ENCODE measurements at regions not wholly inside any gene's neighbourhood (a gene's known extent, or its start where the extent isn't known, plus 50 kb on each side); places are given as distances from the start of the nearest gene placed in this dataset.
"Not testable (repeated sequence)": the region's sequence is repeated elsewhere in the genome, so short reads cannot be mapped to it uniquely, and the experiment has no call there.

DNA sequence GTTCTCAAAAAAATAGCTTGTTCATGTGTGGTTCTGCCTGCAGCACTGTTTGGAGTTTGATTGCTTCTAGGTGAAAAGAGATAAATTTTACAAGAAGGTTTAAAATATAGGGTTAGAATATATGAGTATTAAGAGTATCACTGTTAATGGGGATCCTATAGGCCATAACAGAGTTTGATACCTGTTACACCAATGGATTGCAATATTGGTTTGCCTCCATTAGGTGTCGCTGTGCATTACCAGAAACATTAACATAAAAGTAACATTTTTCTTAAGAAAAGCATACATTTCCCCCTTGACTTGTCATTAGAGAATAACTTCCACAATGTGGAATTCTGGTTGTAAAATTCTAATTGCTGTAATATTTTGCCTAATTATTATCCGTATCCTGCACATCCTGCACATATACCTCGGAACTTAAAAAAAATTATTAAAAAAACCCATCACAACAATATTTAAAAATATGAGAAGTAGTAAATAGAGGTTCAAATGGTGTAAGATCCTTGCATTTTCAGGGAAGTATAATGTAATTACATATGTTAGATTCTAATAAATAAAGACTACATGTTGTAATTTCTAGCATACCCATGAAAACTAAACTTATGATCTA is 63.0 kb downstream of the CYP4A11 start:
- H3K36me3 ChIP-seq (ENCODE audit: insufficient read depth, low read length); H3K36me3 Mint-ChIP-seq; H3K4me1 Mint-ChIP-seq; H3K9me3 ChIP-seq (ENCODE audit: low read length); H3K27me3 ChIP-seq (ENCODE audit: insufficient read depth, low read length, poor library complexity, severe bottlenecking); POLR2A ChIA-PET; H3K4me1 ChIP-seq (ENCODE audit: insufficient read depth, low read length); H3K27ac Mint-ChIP-seq; H3K9me3 Mint-ChIP-seq; CTCF ChIA-PET; H3K4me3 ChIP-seq (ENCODE audit: low read length); H3K27me3 Mint-ChIP-seq; H3K4me3 Mint-ChIP-seq; H3K27ac ChIP-seq (ENCODE audit: low read depth, low read length): not testable (repeated sequence)
- DNase-seq: peak in 1 of 5 donors; percentile 10

- CTCF ChIA-PET; H3K4me3 Mint-ChIP-seq; H3K27ac Mint-ChIP-seq; POLR2A ChIA-PET; DNase-seq; H3K4me1 ChIP-seq (ENCODE audit: insufficient read depth, low read length); H3K36me3 Mint-ChIP-seq; H3K4me3 ChIP-seq (ENCODE audit: low read length); H3K36me3 ChIP-seq (ENCODE audit: insufficient read depth, low read length); H3K9me3 ChIP-seq (ENCODE audit: low read length); H3K27me3 Mint-ChIP-seq; H3K9me3 Mint-ChIP-seq; H3K4me1 Mint-ChIP-seq; H3K27ac ChIP-seq (ENCODE audit: low read depth, low read length); H3K27me3 ChIP-seq (ENCODE audit: insufficient read depth, low read length, poor library complexity, severe bottlenecking): not testable (repeated sequence)
Observed at GRCh38 chr1:46876093-46876492, 65.2 kb downstream of the CYP4A11 start.

Data from CD8-positive, alpha-beta memory T cell (primary cell).